DOHH2 (cell line): ENCODE measurements at regions not wholly inside any gene's neighbourhood (a gene's known extent, or its start where the extent isn't known, plus 50 kb on each side); places are given as distances from the start of the nearest gene placed in this dataset.

Experiments
- H3F3A ChIP-seq: fragments of 200-600 bp; sonication (generic), shearing (Covaris generic); 2 replicates; pipeline ENCODE4 v1.6.0; 2016; ENCODE audit warnings: antibody characterized with exemption, mild to moderate bottlenecking; ENCODE audit not compliant: control insufficient read depth, insufficient read depth
- H3K27ac ChIP-seq: fragments of 200-600 bp; sonication (generic); 2 replicates; pipeline ENCODE4 v1.5.1; 2014; ENCODE audit warnings: low read depth, mild to moderate bottlenecking, low read length, moderate library complexity
- H3K27me3 ChIP-seq: fragments of 200-600 bp; sonication (generic); 2 replicates; pipeline ENCODE4 v1.6.1; 2014; ENCODE audit warnings: mild to moderate bottlenecking, low read length, mixed read lengths; ENCODE audit not compliant: control insufficient read depth
- H3K36me3 ChIP-seq: fragments of 200-600 bp; sonication (generic); 2 replicates; pipeline ENCODE4 v1.6.1; 2014; ENCODE audit warnings: mild to moderate bottlenecking, low read length, moderate library complexity, mixed read lengths; ENCODE audit not compliant: control insufficient read depth
- H3K4me1 ChIP-seq: fragments of 200-600 bp; sonication (generic); 2 replicates; pipeline ENCODE4 v1.6.1; 2014; ENCODE audit warnings: mild to moderate bottlenecking, low read length, mixed read lengths; ENCODE audit not compliant: control insufficient read depth
- H3K4me2 ChIP-seq: fragments of 200-600 bp; sonication (generic); 2 replicates; pipeline ENCODE4 v1.6.0; 2014; ENCODE audit warnings: mild to moderate bottlenecking, low read length, moderate library complexity
- H3K4me3 ChIP-seq: fragments of 200-600 bp; sonication (generic); 2 replicates; pipeline ENCODE4 v1.5.1; 2014; ENCODE audit warnings: mild to moderate bottlenecking, low read length, mixed read lengths
- H3K79me2 ChIP-seq: fragments of 200-600 bp; sonication (generic); 2 replicates; pipeline ENCODE4 v1.6.1; 2014; ENCODE audit warnings: mild to moderate bottlenecking, low read length, mixed read lengths; ENCODE audit not compliant: control insufficient read depth
- H3K9me2 ChIP-seq: fragments of 200-600 bp; sonication (generic); replicated peaks from 2 replicates; pipeline ENCODE4 v1.6.1; 2014; ENCODE audit warnings: mild to moderate bottlenecking, low read length, mixed read lengths; ENCODE audit not compliant: control insufficient read depth
- H3K9me3 ChIP-seq: fragments of 200-600 bp; sonication (generic); 2 replicates; pipeline ENCODE4 v1.6.1; 2014; ENCODE audit warnings: antibody characterized with exemption, low read length, mixed read lengths; ENCODE audit not compliant: control insufficient read depth, insufficient read depth
- H4K20me1 ChIP-seq: fragments of 200-600 bp; sonication (generic); 2 replicates; pipeline ENCODE4 v1.6.0; 2014; ENCODE audit warnings: low read depth, mild to moderate bottlenecking, antibody characterized with exemption, low read length, moderate library complexity; ENCODE audit not compliant: control insufficient read depth, insufficient read depth
- EZH2phosphoT487 ChIP-seq: fragments of 200-600 bp; sonication (generic); IDR thresholded peaks from 2 replicates; pipeline ENCODE4 v1.6.1; 2017; ENCODE audit warnings: borderline replicate concordance, mild to moderate bottlenecking, antibody characterized with exemption, low read length, moderate library complexity, mixed read lengths
- TF ChIP-seq, protein P1 (sequence below): fragments of 200-600 bp; sonication (generic); IDR thresholded peaks from one replicate; pipeline ENCODE4 v1.5.1; 2014; ENCODE audit warnings: antibody characterized with exemption, mild to moderate bottlenecking, low read depth, low read length; ENCODE audit not compliant: poor library complexity, severe bottlenecking

DNA sequence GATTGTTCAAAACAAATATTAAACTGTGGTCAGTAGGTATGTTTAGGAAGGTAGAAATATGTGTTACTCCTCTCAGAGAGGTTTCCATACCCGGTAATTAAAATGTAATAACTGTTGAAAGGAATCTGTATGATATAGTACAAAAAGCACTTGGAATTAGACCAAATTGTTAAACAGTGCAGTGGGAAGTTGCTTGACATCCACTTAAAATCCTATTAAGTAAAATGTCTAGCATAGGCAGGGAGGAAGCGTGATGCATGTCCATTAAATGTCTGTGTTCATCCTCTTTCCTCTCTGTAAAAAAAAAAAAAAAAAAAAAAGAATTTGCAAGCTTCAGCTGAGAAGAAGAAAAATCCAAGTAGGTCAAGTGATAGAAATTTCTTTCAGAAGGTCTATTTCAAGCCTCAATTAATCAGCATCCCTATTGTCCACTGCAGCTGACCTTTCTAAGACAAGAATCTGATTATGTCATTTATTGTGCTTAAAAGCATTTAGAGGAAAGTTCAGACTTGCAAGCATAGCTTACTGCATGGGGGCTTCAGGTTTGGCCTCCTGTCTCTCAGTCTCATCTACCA lies 265.6 kb upstream of the RGS6 start:
- no peaks in the 10 kb centered on the region for H3K79me2 ChIP-seq
- H3K9me3 ChIP-seq = no peaks in the 10 kb centered on the region
- no peak overlapping the region for H3K4me2 ChIP-seq
- no peak for TF ChIP-seq EZH2phosphoT487
- TF ChIP-seq, protein P1, sequence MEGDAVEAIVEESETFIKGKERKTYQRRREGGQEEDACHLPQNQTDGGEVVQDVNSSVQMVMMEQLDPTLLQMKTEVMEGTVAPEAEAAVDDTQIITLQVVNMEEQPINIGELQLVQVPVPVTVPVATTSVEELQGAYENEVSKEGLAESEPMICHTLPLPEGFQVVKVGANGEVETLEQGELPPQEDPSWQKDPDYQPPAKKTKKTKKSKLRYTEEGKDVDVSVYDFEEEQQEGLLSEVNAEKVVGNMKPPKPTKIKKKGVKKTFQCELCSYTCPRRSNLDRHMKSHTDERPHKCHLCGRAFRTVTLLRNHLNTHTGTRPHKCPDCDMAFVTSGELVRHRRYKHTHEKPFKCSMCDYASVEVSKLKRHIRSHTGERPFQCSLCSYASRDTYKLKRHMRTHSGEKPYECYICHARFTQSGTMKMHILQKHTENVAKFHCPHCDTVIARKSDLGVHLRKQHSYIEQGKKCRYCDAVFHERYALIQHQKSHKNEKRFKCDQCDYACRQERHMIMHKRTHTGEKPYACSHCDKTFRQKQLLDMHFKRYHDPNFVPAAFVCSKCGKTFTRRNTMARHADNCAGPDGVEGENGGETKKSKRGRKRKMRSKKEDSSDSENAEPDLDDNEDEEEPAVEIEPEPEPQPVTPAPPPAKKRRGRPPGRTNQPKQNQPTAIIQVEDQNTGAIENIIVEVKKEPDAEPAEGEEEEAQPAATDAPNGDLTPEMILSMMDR = no peak
- H3K36me3 ChIP-seq = peaks cover 12% of the 10 kb centered on the region
- H4K20me1 ChIP-seq = no peaks in the 10 kb centered on the region
- H3K4me3 ChIP-seq = no peak overlapping the region
- no peaks in the 10 kb centered on the region for H3K9me2 ChIP-seq
- H3K4me1 ChIP-seq = no peaks in the 10 kb centered on the region
- no peaks in the 10 kb centered on the region for H3F3A ChIP-seq
- no peak overlapping the region for H3K27ac ChIP-seq
- no peaks in the 10 kb centered on the region for H3K27me3 ChIP-seq

DNA sequence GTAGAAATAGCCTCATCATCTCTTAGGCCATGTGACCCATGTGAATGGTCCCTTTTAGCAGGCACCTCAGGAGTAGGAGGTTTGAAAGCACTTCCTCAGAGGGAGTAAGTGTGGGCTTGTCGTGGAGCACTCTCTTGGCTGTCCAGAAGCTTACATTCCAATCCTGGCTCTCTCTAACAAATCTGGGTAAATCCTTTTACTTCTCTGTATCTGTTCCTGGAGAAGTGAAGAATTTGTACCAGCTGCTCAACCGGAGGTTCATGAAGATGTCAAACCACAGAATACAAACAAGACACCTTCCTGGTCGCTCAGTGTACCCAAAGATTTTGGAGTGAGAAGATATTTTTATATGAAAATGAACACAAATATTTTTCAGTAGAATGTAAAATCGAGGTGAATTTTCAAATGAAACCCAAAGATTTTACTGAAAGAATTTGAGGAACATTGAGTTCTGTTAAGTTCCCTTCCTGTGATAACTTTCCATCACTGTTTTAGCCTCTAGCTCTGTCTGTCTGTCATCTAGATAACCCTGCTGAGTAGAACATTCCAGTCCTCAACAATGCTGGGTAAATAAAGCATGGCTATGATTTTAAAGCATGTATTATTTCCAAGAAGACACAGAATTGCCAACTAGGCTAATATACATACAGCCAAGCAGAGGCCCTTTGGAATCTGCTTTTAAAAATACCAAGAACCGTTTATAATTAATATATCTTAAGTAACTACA lies 263.9 kb upstream of the RGS6 start:
- H3K27ac ChIP-seq = no peak overlapping the region
- H3K4me3 ChIP-seq = no peak overlapping the region
- no peaks in the 10 kb centered on the region for H3K4me1 ChIP-seq
- H3K4me2 ChIP-seq = no peak overlapping the region
- H3K79me2 ChIP-seq = no peaks in the 10 kb centered on the region
- H3K36me3 ChIP-seq = peaks cover 5% of the 10 kb centered on the region
- H3K9me3 ChIP-seq = no peaks in the 10 kb centered on the region
- TF ChIP-seq, protein P1 = no peak
- no peak for TF ChIP-seq EZH2phosphoT487
- no peaks in the 10 kb centered on the region for H4K20me1 ChIP-seq
- no peaks in the 10 kb centered on the region for H3K27me3 ChIP-seq
- H3F3A ChIP-seq = no peaks in the 10 kb centered on the region
- no peaks in the 10 kb centered on the region for H3K9me2 ChIP-seq

DNA sequence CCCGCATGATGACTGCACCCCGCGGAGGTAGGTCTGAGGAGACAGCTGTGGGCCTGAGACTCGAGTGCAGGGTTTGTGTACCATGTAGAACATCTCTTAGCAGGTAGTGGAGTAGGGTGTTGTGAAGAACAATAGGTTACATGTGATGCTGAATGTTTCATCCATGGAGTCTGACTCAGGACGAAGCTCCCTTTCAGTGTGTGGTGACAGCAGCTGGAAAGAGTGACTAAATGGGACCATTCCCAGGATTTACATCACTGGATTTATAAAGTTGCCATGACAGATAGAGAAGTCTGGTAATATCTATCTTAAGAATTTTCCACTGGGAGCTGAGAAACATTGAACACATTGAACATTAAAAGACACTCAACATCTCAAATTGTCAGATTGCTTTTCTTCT lies 259.6 kb upstream of the RGS6 start:
- Histone ChIP-seq H3K27me3 (no peaks in the 10 kb centered on the region), H3K9me2 (no peaks in the 10 kb centered on the region), H3K79me2 (no peaks in the 10 kb centered on the region), H4K20me1 (no peaks in the 10 kb centered on the region), H3K36me3 (peaks cover 5% of the 10 kb centered on the region; the same call in 1 of the 2 replicates), H3F3A (no peaks in the 10 kb centered on the region), H3K9me3 (no peaks in the 10 kb centered on the region), H3K4me2 (no peak overlapping the region), H3K4me3 (no peak overlapping the region), H3K4me1 (no peaks in the 10 kb centered on the region), H3K27ac (no peak overlapping the region)
- TF ChIP-seq, protein P1 = no peak
- TF ChIP-seq EZH2phosphoT487 = no peak
